CD4-positive, alpha-beta T cell (primary cell): ENCODE measurements at regions not wholly inside any gene's neighbourhood (a gene's known extent, or its start where the extent isn't known, plus 50 kb on each side); places are given as distances from the start of the nearest gene placed in this dataset.

Experiments
- ATAC-seq: fragments of 200-7000 bp; cut with Tn5 transposase; one replicate; pipeline ENCODE4 v1.10.0; 2022; ENCODE audit warnings: mild to moderate bottlenecking; ENCODE audit not compliant: poor library complexity
- CTCF ChIA-PET: fragments of 350-600 bp; sonication (Branson Sonifier 250); formaldehyde crosslinking; loops from one replicate; lab custom pipeline; 2021; ENCODE audit warnings: antibody characterized with exemption, inconsistent platforms; lab: Charles Lee
- POLR2A ChIA-PET: fragments of 350-600 bp; sonication (Branson Sonifier 250); formaldehyde crosslinking; loops from one replicate; lab custom pipeline; 2021; ENCODE audit warnings: antibody characterized with exemption, inconsistent platforms; lab: Charles Lee
- DNase-seq, 14 experiments: peaks; one replicate each; pipeline ENCODE4 v3.0.0-alpha.2; 2013 to 2020; ENCODE audit warnings: mixed read lengths in 2 of 14
- H3K27ac ChIP-seq, 2 donors: one replicate each; pipeline versions ENCODE4 v1.5.1 to v1.7.0; 2013; ENCODE audit warnings: low read length in 2 of 2, low read depth in 1 of 2, mild to moderate bottlenecking in 1 of 2
- H3K27me3 ChIP-seq, 2 experiments: 1 replicate in 1 of 2; 2 replicates in 1 of 2; pipeline versions ENCODE4 v1.6.1 to v1.7.0; 2013; ENCODE audit warnings: low read length in 2 of 2, control low read depth in 1 of 2, mild to moderate bottlenecking in 1 of 2, moderate library complexity in 1 of 2; ENCODE audit not compliant: insufficient read depth in 2 of 2, control insufficient read depth in 1 of 2
- H3K36me3 ChIP-seq: one replicate; pipeline ENCODE4 v1.6.1; 2013; ENCODE audit warnings: low read length, control low read depth; ENCODE audit not compliant: insufficient read depth
- H3K4me1 ChIP-seq: one replicate; pipeline ENCODE4 v1.6.1; 2013; ENCODE audit warnings: low read length, control low read depth; ENCODE audit not compliant: insufficient read depth
- H3K4me3 ChIP-seq: one replicate; pipeline ENCODE4 v1.5.1; 2013; ENCODE audit warnings: mild to moderate bottlenecking, low read length, moderate library complexity
- H3K9me3 ChIP-seq, 2 experiments: 1 replicate in 1 of 2; 2 replicates in 1 of 2; pipeline versions ENCODE4 v1.6.1 to v1.7.0; 2013; ENCODE audit warnings: low read length in 2 of 2, mild to moderate bottlenecking in 2 of 2, control low read depth in 1 of 2, moderate library complexity in 1 of 2; ENCODE audit not compliant: control insufficient read depth in 1 of 2, insufficient read depth in 1 of 2
- H3K27ac Mint-ChIP-seq: one replicate; pipeline ENCODE4 v1.8.0; 2020; ENCODE audit warnings: mixed read lengths
- H3K27me3 Mint-ChIP-seq: one replicate; pipeline ENCODE4 v1.8.0; 2021; ENCODE audit warnings: mixed read lengths
- H3K36me3 Mint-ChIP-seq: one replicate; pipeline ENCODE4 v1.8.0; 2021; ENCODE audit warnings: low read depth, mixed read lengths
- H3K4me1 Mint-ChIP-seq: one replicate; pipeline ENCODE4 v1.8.0; 2021; ENCODE audit warnings: low read depth, mixed read lengths
- H3K4me3 Mint-ChIP-seq: one replicate; pipeline ENCODE4 v1.8.0; 2020; ENCODE audit warnings: mild to moderate bottlenecking, mixed read lengths
- H3K9me3 Mint-ChIP-seq: one replicate; pipeline ENCODE4 v1.8.0; 2020; ENCODE audit warnings: mixed read lengths
- intact Hi-C, 2 experiments: fragments of 100-400 bp; cut with DNase I in 1 of 2; cut with micrococcal nuclease in 1 of 2; formaldehyde crosslinking; loops; one replicate each; pipeline versions ENCODE4 v1.15.1 to v1.9.0; 2023 to 2025; cut with DNase I, micrococcal nuclease
- TF ChIP-seq, protein P1 (sequence below): fragments of 200-600 bp; IDR thresholded peaks from one replicate; pipeline ENCODE4 v1.8.0; 2022; ENCODE audit warnings: antibody characterized with exemption, mild to moderate bottlenecking

- Mint-ChIP-seq H3K36me3 (no peaks in the 10 kb centered on the region), H3K27me3 (no peaks in the 10 kb centered on the region), H3K4me3 (no peak overlapping the region), H3K4me1 (no peaks in the 10 kb centered on the region), H3K27ac (no peak overlapping the region), H3K9me3 (peaks cover 4% of the 10 kb centered on the region)
- no peak for ATAC-seq
- intact Hi-C loops = no loop called here
- Histone ChIP-seq H3K36me3 (no peaks in the 10 kb centered on the region), H3K4me3 (no peak overlapping the region), H3K27me3 (no peaks in the 10 kb centered on the region), H3K4me1 (no peaks in the 10 kb centered on the region), H3K27ac (no peak overlapping the region), H3K9me3 (no peaks in the 10 kb centered on the region)
- no peak for DNase-seq
- CTCF ChIA-PET = no interaction called here
- POLR2A ChIA-PET = no interaction called here
- TF ChIP-seq, protein P1, sequence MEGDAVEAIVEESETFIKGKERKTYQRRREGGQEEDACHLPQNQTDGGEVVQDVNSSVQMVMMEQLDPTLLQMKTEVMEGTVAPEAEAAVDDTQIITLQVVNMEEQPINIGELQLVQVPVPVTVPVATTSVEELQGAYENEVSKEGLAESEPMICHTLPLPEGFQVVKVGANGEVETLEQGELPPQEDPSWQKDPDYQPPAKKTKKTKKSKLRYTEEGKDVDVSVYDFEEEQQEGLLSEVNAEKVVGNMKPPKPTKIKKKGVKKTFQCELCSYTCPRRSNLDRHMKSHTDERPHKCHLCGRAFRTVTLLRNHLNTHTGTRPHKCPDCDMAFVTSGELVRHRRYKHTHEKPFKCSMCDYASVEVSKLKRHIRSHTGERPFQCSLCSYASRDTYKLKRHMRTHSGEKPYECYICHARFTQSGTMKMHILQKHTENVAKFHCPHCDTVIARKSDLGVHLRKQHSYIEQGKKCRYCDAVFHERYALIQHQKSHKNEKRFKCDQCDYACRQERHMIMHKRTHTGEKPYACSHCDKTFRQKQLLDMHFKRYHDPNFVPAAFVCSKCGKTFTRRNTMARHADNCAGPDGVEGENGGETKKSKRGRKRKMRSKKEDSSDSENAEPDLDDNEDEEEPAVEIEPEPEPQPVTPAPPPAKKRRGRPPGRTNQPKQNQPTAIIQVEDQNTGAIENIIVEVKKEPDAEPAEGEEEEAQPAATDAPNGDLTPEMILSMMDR = no peak
Observed at GRCh38 chr13:105825071-105825470, 710.4 kb downstream of the EFNB2 start.

DNA sequence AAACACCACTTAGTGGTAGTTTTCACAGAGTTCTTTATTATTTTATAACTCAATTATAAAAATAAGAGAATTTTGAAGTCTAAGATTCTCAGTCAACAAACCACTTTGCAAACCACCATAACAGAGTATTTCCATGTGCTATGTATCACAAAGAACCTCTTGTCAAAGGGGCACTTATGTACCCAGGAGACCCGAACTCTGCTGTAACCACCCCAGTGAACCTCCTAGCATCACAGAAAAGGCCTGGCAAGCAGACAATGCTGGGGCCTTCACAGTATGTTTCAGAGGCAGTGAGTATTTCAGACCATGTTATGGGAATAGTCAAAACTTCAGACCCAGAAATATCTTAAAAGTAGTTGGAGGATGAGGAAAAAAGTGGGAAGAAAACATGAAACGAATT, 714.1 kb downstream of the EFNB2 start:
- H3K4me3 Mint-ChIP-seq = no peak overlapping the region
- H3K27me3 Mint-ChIP-seq = no peaks in the 10 kb centered on the region
- H3K4me3 ChIP-seq = no peak overlapping the region
- no peaks in the 10 kb centered on the region for H3K9me3 ChIP-seq
- no peaks in the 10 kb centered on the region for H3K9me3 Mint-ChIP-seq
- ChIA-PET POLR2A (interaction anchor here (0.6 kb wide), 1 partner anchor 1370 kb away, joined by 3 read pairs; no protein-coding TSS in a partner anchor), CTCF (no interaction called here)
- ATAC-seq = no peak
- H3K27me3 ChIP-seq = no peaks in the 10 kb centered on the region
- H3K27ac Mint-ChIP-seq = no peak overlapping the region
- H3K4me1 Mint-ChIP-seq = no peaks in the 10 kb centered on the region
- H3K36me3 ChIP-seq = no peaks in the 10 kb centered on the region
- intact Hi-C loops = no loop called here
- H3K27ac ChIP-seq = no peak overlapping the region
- H3K36me3 Mint-ChIP-seq = no peaks in the 10 kb centered on the region
- no peak for DNase-seq
- H3K4me1 ChIP-seq = no peaks in the 10 kb centered on the region
- TF ChIP-seq, protein P1 = no peak

GRCh38 chr13:105820415-105820814, 715.0 kb downstream of the EFNB2 start:
- ChIA-PET CTCF (no interaction called here), POLR2A (interaction anchor here (0.7 kb wide), 1 partner anchor 31 kb away, joined by 3 read pairs; no protein-coding TSS in a partner anchor)
- intact Hi-C loops = no loop called here
- Mint-ChIP-seq H3K36me3 (no peaks in the 10 kb centered on the region), H3K9me3 (no peaks in the 10 kb centered on the region), H3K27me3 (no peaks in the 10 kb centered on the region), H3K27ac (no peak overlapping the region), H3K4me3 (no peak overlapping the region), H3K4me1 (no peaks in the 10 kb centered on the region)
- DNase-seq (no peak), ATAC-seq (no peak)
- TF ChIP-seq, protein P1 = no peak
- Histone ChIP-seq H3K36me3 (no peaks in the 10 kb centered on the region), H3K9me3 (no peaks in the 10 kb centered on the region), H3K27ac (no peak overlapping the region), H3K27me3 (no peaks in the 10 kb centered on the region), H3K4me1 (no peaks in the 10 kb centered on the region), H3K4me3 (no peak overlapping the region)
